GM12878 (cell line): ENCODE measurements at regions not wholly inside any gene's neighbourhood (a gene's known extent, or its start where the extent isn't known, plus 50 kb on each side); places are given as distances from the start of the nearest gene placed in this dataset.
A peak's percentile ranks its signal among the peaks of the same experiment; 100 is the strongest.

Experiments
- ATAC-seq: fragments of 200-7000 bp; cut with Tn5 transposase; 3 replicates; pipeline ENCODE4 v1.9.1; 2020; ENCODE audit warnings: mild to moderate bottlenecking, moderate library complexity
- BruUV-seq: library from RNA; stranded (reverse); fragments of 400-500 nt; replicated peaks from 2 replicates; lab custom pipeline; 2021; lab: Mats Ljungman, UMichigan
- CTCF ChIA-PET: fragments of 300-600 bp; sonication (Branson Sonifier 250); formaldehyde crosslinking; extraction: SDS; loops from one replicate; lab custom pipeline; 2021; ENCODE audit warnings: inconsistent platforms; lab: Yijun Ruan, JAX
- POLR2A ChIA-PET: fragments of 350-600 bp; formaldehyde crosslinking; extraction: SDS; loops from one replicate; lab custom pipeline; 2021; ENCODE audit warnings: inconsistent platforms; lab: Charles Lee
- RAD21 ChIA-PET: fragments of 300-600 bp; sonication (Branson Sonifier 250); formaldehyde crosslinking; loops from one replicate; lab custom pipeline; 2023; ENCODE audit warnings: antibody characterized with exemption; ENCODE audit not compliant: unreplicated experiment; lab: Charles Lee
- SMC1A ChIA-PET: fragments of 300-600 bp; sonication (Branson Sonifier 250); formaldehyde crosslinking; loops from one replicate; lab custom pipeline; 2023; ENCODE audit not compliant: unreplicated experiment, uncharacterized antibody; lab: Charles Lee
- DNase-seq: peaks from one replicate; pipeline ENCODE4 v3.0.0-alpha.2; 2011; ENCODE audit warnings: low read depth, low spot score
- FAIRE-seq: peaks from 3 replicates; lab custom pipeline; 2011; peaks lifted over from hg19 to GRCh38; lab: Jason Lieb, UNC
- H2AFZ ChIP-seq: 2 replicates; pipeline ENCODE4 v1.6.0; 2011; ENCODE audit warnings: low read depth, low read length, control low read depth; ENCODE audit not compliant: control insufficient read depth
- H3K27ac ChIP-seq: 2 replicates; pipeline ENCODE4 v1.5.1; 2011; ENCODE audit warnings: control low read depth; ENCODE audit not compliant: control insufficient read depth, insufficient read depth
- H3K27me3 ChIP-seq, 2 experiments: replicated peaks in 1 of 2; 2 replicates each; pipeline versions ENCODE4 v1.6.0 to v1.6.1; 2011; ENCODE audit warnings: low read length in 1 of 2; ENCODE audit not compliant: control insufficient read depth in 2 of 2, insufficient read depth in 2 of 2
- H3K36me3 ChIP-seq, 2 experiments: 2 replicates each; pipeline ENCODE4 v1.5.1; 2011; ENCODE audit warnings: low read length in 1 of 2; ENCODE audit not compliant: control insufficient read depth in 2 of 2, insufficient read depth in 2 of 2
- H3K4me1 ChIP-seq: 2 replicates; pipeline ENCODE4 v1.6.1; 2011; ENCODE audit warnings: mild to moderate bottlenecking, low read length, moderate library complexity, mixed read lengths; ENCODE audit not compliant: control insufficient read depth, insufficient read depth
- H3K4me2 ChIP-seq: 2 replicates; pipeline ENCODE4 v1.6.0; 2011; ENCODE audit warnings: control low read depth; ENCODE audit not compliant: control insufficient read depth, insufficient read depth
- H3K4me3 ChIP-seq: fragments of 200-600 bp; sonication (generic); 2 replicates; pipeline ENCODE4 v1.5.1; 2016
- H3K79me2 ChIP-seq: 2 replicates; pipeline ENCODE4 v1.6.0; 2011; ENCODE audit warnings: low read length; ENCODE audit not compliant: control insufficient read depth, insufficient read depth
- H3K9ac ChIP-seq: 2 replicates; pipeline ENCODE4 v1.8.0; 2011; ENCODE audit warnings: low read length, control low read depth, mixed read lengths; ENCODE audit not compliant: control insufficient read depth, insufficient read depth
- H3K9me3 ChIP-seq: replicated peaks from 3 replicates; pipeline ENCODE4 v1.5.1; 2011; ENCODE audit warnings: mild to moderate bottlenecking, low read length; ENCODE audit not compliant: control insufficient read depth, insufficient read depth
- H4K20me1 ChIP-seq: 2 replicates; pipeline ENCODE4 v1.6.0; 2011; ENCODE audit not compliant: control insufficient read depth, insufficient read depth
- EZH2 ChIP-seq: IDR thresholded peaks from 2 replicates; pipeline ENCODE4 v1.6.1; 2012; ENCODE audit warnings: low read depth, mild to moderate bottlenecking, control low read depth, inconsistent platforms, low read length, borderline replicate concordance; ENCODE audit not compliant: control insufficient read depth
- IKZF1 ChIP-seq: fragments of 450-650 bp; conservative IDR thresholded peaks from 2 replicates; pipeline ENCODE4 v1.6.1; 2017; ENCODE audit warnings: antibody characterized with exemption, mild to moderate bottlenecking
- MEF2B ChIP-seq: fragments of 450-650 bp; IDR thresholded peaks from 2 replicates; pipeline ENCODE4 v1.6.1; 2018; ENCODE audit warnings: mild to moderate bottlenecking, moderate library complexity; ENCODE audit not compliant: partially characterized antibody, poor library complexity, severe bottlenecking
- SP1 ChIP-seq: IDR thresholded peaks from one replicate; pipeline ENCODE4 v1.6.1; 2011; ENCODE audit warnings: low read depth, low read length
- SPI1 ChIP-seq: IDR thresholded peaks from 2 replicates; pipeline ENCODE4 v1.6.1; 2011; ENCODE audit warnings: low read depth, mild to moderate bottlenecking, low read length, moderate library complexity, borderline replicate concordance; ENCODE audit not compliant: insufficient read depth
- TCF7 ChIP-seq: IDR thresholded peaks from 2 replicates; pipeline ENCODE4 v1.6.1; 2014; ENCODE audit warnings: antibody characterized with exemption, borderline replicate concordance
- ZNF622 ChIP-seq: fragments of 450-650 bp; IDR thresholded peaks from 2 replicates; pipeline ENCODE4 v1.6.1; 2017; ENCODE audit warnings: mild to moderate bottlenecking, inconsistent platforms
- WGBS: methylation state at CpG from one replicate; pipeline ENCODE4 v1.1.6; 2016; ENCODE audit warnings: low lambda C conversion rate; ENCODE audit not compliant: insufficient replicate concordance, insufficient coverage; ENCODE audit errors: missing lambda C conversion rate; 5-methylcytosine and 5-hydroxymethylcytosine counted together
- in situ Hi-C: fragments of 300-500 bp; cut with MboI; formaldehyde crosslinking; loops from 9 replicates; pipeline ENCODE4 v1.14.3; 2018; ENCODE audit warnings: mixed read lengths
- intact Hi-C: fragments of 100-400 bp; cut with micrococcal nuclease; formaldehyde crosslinking; loops from one replicate; pipeline ENCODE4 v1.14.2; 2022; ENCODE audit not compliant: unreplicated experiment
- TF ChIP-seq, protein P1 (sequence below): fragments of 150-350 bp; IDR thresholded peaks from 2 replicates; pipeline ENCODE4 v1.6.1; 2016; ENCODE audit warnings: low read depth, low read length
- TF ChIP-seq, protein P2 (sequence below): IDR thresholded peaks from 2 replicates; pipeline ENCODE4 v1.6.1; 2011; ENCODE audit warnings: mild to moderate bottlenecking, low read depth, low read length, moderate library complexity; ENCODE audit not compliant: insufficient replicate concordance

DNA sequence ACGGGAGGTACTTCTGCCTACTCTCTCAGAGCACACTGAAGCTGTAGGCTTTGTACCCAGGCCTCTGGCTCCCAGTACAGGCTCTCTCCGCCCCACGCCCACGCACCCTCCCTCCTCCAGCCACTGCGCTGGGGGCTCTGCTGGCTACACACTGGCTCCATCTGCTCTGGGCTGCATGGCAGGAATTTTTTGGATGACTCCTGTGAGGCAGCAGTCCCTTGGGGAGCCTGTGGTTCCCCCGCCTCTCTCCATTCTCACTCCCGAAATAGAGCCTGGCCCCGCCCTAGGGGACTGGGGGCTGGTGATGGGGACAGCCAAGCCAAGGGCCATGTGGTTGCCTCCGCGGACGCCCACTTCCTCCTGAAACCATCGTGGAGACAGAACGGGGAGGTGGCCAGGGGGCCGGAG is 58.1 kb upstream of the ADRA2C start:
- FAIRE-seq = no peak
- in situ Hi-C loops = no loop called here
- no peaks in the 10 kb centered on the region; a peak in 1 of 4 replicates for H3K27me3 ChIP-seq
- H3K4me1 ChIP-seq = peaks cover 4% of the 10 kb centered on the region; the same call in 1 of the 2 replicates
- H2AFZ ChIP-seq = no peak overlapping the region
- no peak overlapping the region for H3K27ac ChIP-seq
- DNase-seq = no peak
- intact Hi-C loops = no loop called here
- peak; percentile 63 for ATAC-seq
- H3K79me2 ChIP-seq = no peaks in the 10 kb centered on the region
- TF ChIP-seq SP1 (no peak), SPI1 (peak; percentile 19; the same call in 1 of the 2 replicates), MEF2B (peak; percentile 28), TCF7 (no peak), ZNF622 (no peak), EZH2 (no peak), IKZF1 (0 out of 2 replicates have a peak, but pooled peaks have one; percentile 17)
- TF ChIP-seq, protein P1, sequence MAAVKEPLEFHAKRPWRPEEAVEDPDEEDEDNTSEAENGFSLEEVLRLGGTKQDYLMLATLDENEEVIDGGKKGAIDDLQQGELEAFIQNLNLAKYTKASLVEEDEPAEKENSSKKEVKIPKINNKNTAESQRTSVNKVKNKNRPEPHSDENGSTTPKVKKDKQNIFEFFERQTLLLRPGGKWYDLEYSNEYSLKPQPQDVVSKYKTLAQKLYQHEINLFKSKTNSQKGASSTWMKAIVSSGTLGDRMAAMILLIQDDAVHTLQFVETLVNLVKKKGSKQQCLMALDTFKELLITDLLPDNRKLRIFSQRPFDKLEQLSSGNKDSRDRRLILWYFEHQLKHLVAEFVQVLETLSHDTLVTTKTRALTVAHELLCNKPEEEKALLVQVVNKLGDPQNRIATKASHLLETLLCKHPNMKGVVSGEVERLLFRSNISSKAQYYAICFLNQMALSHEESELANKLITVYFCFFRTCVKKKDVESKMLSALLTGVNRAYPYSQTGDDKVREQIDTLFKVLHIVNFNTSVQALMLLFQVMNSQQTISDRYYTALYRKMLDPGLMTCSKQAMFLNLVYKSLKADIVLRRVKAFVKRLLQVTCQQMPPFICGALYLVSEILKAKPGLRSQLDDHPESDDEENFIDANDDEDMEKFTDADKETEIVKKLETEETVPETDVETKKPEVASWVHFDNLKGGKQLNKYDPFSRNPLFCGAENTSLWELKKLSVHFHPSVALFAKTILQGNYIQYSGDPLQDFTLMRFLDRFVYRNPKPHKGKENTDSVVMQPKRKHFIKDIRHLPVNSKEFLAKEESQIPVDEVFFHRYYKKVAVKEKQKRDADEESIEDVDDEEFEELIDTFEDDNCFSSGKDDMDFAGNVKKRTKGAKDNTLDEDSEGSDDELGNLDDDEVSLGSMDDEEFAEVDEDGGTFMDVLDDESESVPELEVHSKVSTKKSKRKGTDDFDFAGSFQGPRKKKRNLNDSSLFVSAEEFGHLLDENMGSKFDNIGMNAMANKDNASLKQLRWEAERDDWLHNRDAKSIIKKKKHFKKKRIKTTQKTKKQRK = no peak
- TF ChIP-seq, protein P2, sequence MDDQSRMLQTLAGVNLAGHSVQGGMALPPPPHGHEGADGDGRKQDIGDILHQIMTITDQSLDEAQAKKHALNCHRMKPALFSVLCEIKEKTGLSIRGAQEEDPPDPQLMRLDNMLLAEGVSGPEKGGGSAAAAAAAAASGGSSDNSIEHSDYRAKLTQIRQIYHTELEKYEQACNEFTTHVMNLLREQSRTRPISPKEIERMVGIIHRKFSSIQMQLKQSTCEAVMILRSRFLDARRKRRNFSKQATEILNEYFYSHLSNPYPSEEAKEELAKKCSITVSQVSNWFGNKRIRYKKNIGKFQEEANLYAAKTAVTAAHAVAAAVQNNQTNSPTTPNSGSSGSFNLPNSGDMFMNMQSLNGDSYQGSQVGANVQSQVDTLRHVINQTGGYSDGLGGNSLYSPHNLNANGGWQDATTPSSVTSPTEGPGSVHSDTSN = no peak
- H3K36me3 ChIP-seq = no peaks in the 10 kb centered on the region
- ChIA-PET CTCF (no interaction called here), SMC1A (no interaction called here), POLR2A (no interaction called here), RAD21 (no interaction called here)
- no peak overlapping the region for H3K4me2 ChIP-seq
- H3K9me3 ChIP-seq = no peaks in the 10 kb centered on the region
- no peak overlapping the region for H3K4me3 ChIP-seq
- no peaks in the 10 kb centered on the region for H4K20me1 ChIP-seq
- 3% methylated on average over 14 of the region's 14 CpGs for WGBS
- BruUV-seq = no TSS peak
- no peak overlapping the region for H3K9ac ChIP-seq
